PC-9 (cell line): ENCODE measurements at regions not wholly inside any gene's neighbourhood (a gene's known extent, or its start where the extent isn't known, plus 50 kb on each side); places are given as distances from the start of the nearest gene placed in this dataset.

ENCODE experiments used
- BruUV-seq: library from RNA; stranded (reverse); fragments of 400-500 nt; replicated peaks from 2 replicates; lab custom pipeline; 2021; lab: Mats Ljungman, UMichigan
- CTCF ChIA-PET: fragments of 300-600 bp; sonication (Branson Sonifier 250); formaldehyde crosslinking; loops from one replicate; lab custom pipeline; 2022; ENCODE audit warnings: antibody characterized with exemption; lab: Charles Lee
- POLR2A ChIA-PET: fragments of 300-600 bp; sonication (Branson Sonifier 250); formaldehyde crosslinking; loops from one replicate; lab custom pipeline; 2022; ENCODE audit warnings: antibody characterized with exemption; ENCODE audit not compliant: unreplicated experiment; lab: Charles Lee
- DNase-seq, 2 experiments: peaks; one replicate each; pipeline versions ENCODE4 v3.0.0 to v3.0.0-alpha.2; 2015 to 2022; ENCODE audit warnings: mixed read lengths in 1 of 2
- H2AFZ ChIP-seq: fragments of 200-600 bp; sonication (generic); 2 replicates; pipeline ENCODE4 v1.8.1; 2017; ENCODE audit warnings: antibody characterized with exemption
- H3F3A ChIP-seq: fragments of 200-600 bp; sonication (generic); 2 replicates; pipeline ENCODE4 v1.8.1; 2017; ENCODE audit warnings: antibody characterized with exemption, mild to moderate bottlenecking, low read depth; ENCODE audit not compliant: insufficient read depth
- H3K27ac ChIP-seq: fragments of 200-600 bp; sonication (generic); 2 replicates; pipeline ENCODE4 v1.6.1; 2016; ENCODE audit warnings: mixed run types
- H3K27me3 ChIP-seq: fragments of 200-600 bp; sonication (generic); 2 replicates; pipeline ENCODE4 v1.6.1; 2016; ENCODE audit warnings: low read depth, mixed run types; ENCODE audit not compliant: insufficient read depth
- H3K36me3 ChIP-seq: fragments of 200-600 bp; sonication (generic); 2 replicates; pipeline ENCODE4 v1.6.1; 2016; ENCODE audit warnings: low read depth, mixed run types
- H3K4me1 ChIP-seq: fragments of 200-600 bp; sonication (generic); replicated peaks from 2 replicates; pipeline ENCODE4 v1.6.1; 2016; ENCODE audit warnings: mixed run types; ENCODE audit not compliant: insufficient read depth
- H3K4me2 ChIP-seq: fragments of 200-600 bp; sonication (generic); 2 replicates; pipeline ENCODE4 v1.6.1; 2017; ENCODE audit warnings: mixed run types
- H3K4me3 ChIP-seq: fragments of 200-600 bp; sonication (generic); 2 replicates; pipeline ENCODE4 v1.6.1; 2016; ENCODE audit warnings: mixed run types
- H3K79me2 ChIP-seq: fragments of 200-600 bp; sonication (generic); 2 replicates; pipeline ENCODE4 v1.6.1; 2017; ENCODE audit warnings: low read depth, mixed run types
- H3K9me2 ChIP-seq: fragments of 200-600 bp; sonication (generic); 2 replicates; pipeline ENCODE4 v1.8.1; 2017; ENCODE audit warnings: mild to moderate bottlenecking; ENCODE audit not compliant: insufficient read depth
- H3K9me3 ChIP-seq: fragments of 200-600 bp; sonication (generic); 2 replicates; pipeline ENCODE4 v1.8.1; 2016; ENCODE audit warnings: low read depth; ENCODE audit not compliant: insufficient read depth
- H4K20me1 ChIP-seq: fragments of 200-600 bp; sonication (generic); 2 replicates; pipeline ENCODE4 v1.8.1; 2017; ENCODE audit not compliant: insufficient read depth
- CTCF ChIP-seq: fragments of 200-600 bp; sonication (generic); conservative IDR thresholded peaks from 2 replicates; pipeline ENCODE4 v1.6.1; 2017; ENCODE audit warnings: mixed run types, antibody characterized with exemption, mild to moderate bottlenecking, moderate library complexity
- EZH2 ChIP-seq: fragments of 200-600 bp; sonication (generic); IDR thresholded peaks from 2 replicates; pipeline ENCODE4 v1.8.0; 2017; ENCODE audit warnings: antibody characterized with exemption, low read depth
- intact Hi-C: fragments of 100-400 bp; cut with micrococcal nuclease; formaldehyde crosslinking; loops from one replicate; pipeline ENCODE4 v1.10.0; 2022; ENCODE audit not compliant: unreplicated experiment

DNA sequence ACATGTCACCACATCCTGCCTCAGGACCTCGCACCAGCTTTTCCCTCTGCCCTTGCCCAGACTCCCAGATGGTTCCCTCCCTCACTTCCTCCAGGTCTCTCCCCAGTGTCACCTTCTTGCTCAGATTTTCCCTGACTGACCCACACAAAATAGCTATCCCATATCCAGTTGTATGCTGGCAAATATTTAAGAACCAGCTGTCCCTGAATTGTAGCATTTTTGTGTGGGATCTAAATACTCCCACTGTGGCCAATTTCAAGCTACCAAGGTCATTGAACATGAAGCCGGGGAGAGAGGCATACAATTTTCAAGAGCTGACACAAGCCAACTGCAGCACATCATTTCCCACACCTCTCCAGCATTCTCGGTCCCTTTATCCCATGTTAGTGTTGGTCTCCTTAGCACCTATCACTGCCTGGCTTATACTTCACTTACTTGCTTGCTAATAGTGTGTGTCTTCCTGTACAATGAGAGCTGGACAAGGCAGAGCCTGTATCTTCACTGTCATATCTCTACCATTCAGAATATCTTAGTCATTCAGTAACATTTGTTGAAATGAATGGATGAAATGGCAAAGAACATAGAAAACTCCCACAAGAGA is 101.3 kb upstream of the CTNNB1 start:
- Histone ChIP-seq H3K27me3 (no peaks in the 10 kb centered on the region), H2AFZ (no peak overlapping the region), H3K27ac (no peak overlapping the region), H3K9me3 (no peaks in the 10 kb centered on the region), H3K4me1 (0 out of 2 replicates have a peak, but pooled peaks cover 9% of the 10 kb centered on the region), H3K4me3 (no peak overlapping the region), H3K9me2 (no peaks in the 10 kb centered on the region), H3K4me2 (no peak overlapping the region), H3F3A (no peaks in the 10 kb centered on the region), H4K20me1 (no peaks in the 10 kb centered on the region), H3K36me3 (no peaks in the 10 kb centered on the region), H3K79me2 (no peaks in the 10 kb centered on the region)
- DNase-seq = no peak
- intact Hi-C loops = no loop called here
- POLR2A ChIA-PET = no interaction called here
- CTCF ChIA-PET = no interaction called here
- no peak for TF ChIP-seq CTCF
- no TSS peak for BruUV-seq

DNA sequence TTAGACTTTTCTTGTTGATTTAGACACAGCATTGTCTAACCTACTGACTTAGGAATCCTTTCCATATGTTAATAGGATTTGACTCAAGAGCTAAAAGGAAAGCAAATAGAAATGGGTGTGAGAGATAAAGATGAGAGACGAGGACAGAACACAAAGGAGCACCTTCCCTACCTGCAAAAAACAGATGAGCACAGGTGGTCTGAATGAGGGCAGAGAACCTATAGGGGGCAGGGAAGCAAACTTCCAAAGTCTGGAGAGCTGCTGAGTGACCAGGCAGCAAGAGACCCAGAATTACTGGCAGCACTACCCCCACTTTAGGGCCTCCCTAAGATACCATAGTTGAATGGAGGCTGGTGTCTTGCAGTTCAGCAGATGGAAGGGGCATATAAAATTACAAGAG is 98.1 kb upstream of the CTNNB1 start:
- Histone ChIP-seq H3K4me3 (no peak overlapping the region), H3K9me2 (no peaks in the 10 kb centered on the region), H3K79me2 (no peaks in the 10 kb centered on the region), H2AFZ (no peak overlapping the region), H3K4me1 (0 out of 2 replicates have a peak, but pooled peaks cover 9% of the 10 kb centered on the region), H3F3A (no peaks in the 10 kb centered on the region), H3K9me3 (no peaks in the 10 kb centered on the region), H3K27ac (no peak overlapping the region), H4K20me1 (no peaks in the 10 kb centered on the region), H3K4me2 (no peak overlapping the region), H3K27me3 (no peaks in the 10 kb centered on the region), H3K36me3 (no peaks in the 10 kb centered on the region)
- POLR2A ChIA-PET = no interaction called here
- no peak for DNase-seq
- CTCF ChIA-PET = no interaction called here
- TF ChIP-seq CTCF (no peak), EZH2 (no peak)
- intact Hi-C loops = no loop called here
- BruUV-seq = no TSS peak

GRCh38 chr3:41102053-41102556 is 97.2 kb upstream of the CTNNB1 start:
- BruUV-seq = no TSS peak
- H3K79me2 ChIP-seq = no peaks in the 10 kb centered on the region
- H3K9me3 ChIP-seq = no peaks in the 10 kb centered on the region
- DNase-seq = peak in 1 of 2 experiments; percentile 43
- no peak overlapping the region for H2AFZ ChIP-seq
- TF ChIP-seq EZH2 (no peak), CTCF (no peak)
- H3K4me2 ChIP-seq = no peak overlapping the region
- H3K27me3 ChIP-seq = no peaks in the 10 kb centered on the region
- intact Hi-C loops = no loop called here
- CTCF ChIA-PET = no interaction called here
- H4K20me1 ChIP-seq = no peaks in the 10 kb centered on the region
- no peak overlapping the region for H3K4me3 ChIP-seq
- H3K36me3 ChIP-seq = no peaks in the 10 kb centered on the region
- POLR2A ChIA-PET = no interaction called here
- no peaks in the 10 kb centered on the region for H3F3A ChIP-seq
- no peak overlapping the region for H3K27ac ChIP-seq
- no peaks in the 10 kb centered on the region for H3K9me2 ChIP-seq
- 0 out of 2 replicates have a peak, but pooled peaks cover 9% of the 10 kb centered on the region for H3K4me1 ChIP-seq
